Activated naive CD4-positive, alpha-beta T cell (primary cell): ENCODE measurements at regions not wholly inside any gene's neighbourhood (a gene's known extent, or its start where the extent isn't known, plus 50 kb on each side); places are given as distances from the start of the nearest gene placed in this dataset.
"Not testable (repeated sequence)": the region's sequence is repeated elsewhere in the genome, so short reads cannot be mapped to it uniquely, and the experiment has no call there.

ENCODE experiments used
- DNase-seq, 4 experiments: peaks; one replicate each; lab custom pipeline; 2025; lab: John Stamatoyannopoulos, UW

GRCh38 chr16:26985100-26986065 is 81.3 kb upstream of the C16orf82 start:
- DNase-seq, result no peak

GRCh38 chr16:26987597-26988010 is 79.1 kb upstream of the C16orf82 start:
- no peak for DNase-seq

GRCh38 chr16:26988186-26988585 is 78.5 kb upstream of the C16orf82 start:
- DNase-seq, result no peak

- not testable (repeated sequence) for DNase-seq
Observed at GRCh38 chr16:26990384-26991120, 76.2 kb upstream of the C16orf82 start.

- DNase-seq, result no peak
Observed at GRCh38 chr16:26992666-26993349, 73.9 kb upstream of the C16orf82 start.

- no peak for DNase-seq
Observed at GRCh38 chr16:26993511-26993910, 73.2 kb upstream of the C16orf82 start.

- DNase-seq, result no peak
Observed at GRCh38 chr16:26993963-26994362, 72.8 kb upstream of the C16orf82 start.

- DNase-seq, result no peak
Observed at GRCh38 chr16:26995522-26995921, 71.2 kb upstream of the C16orf82 start.

- DNase-seq, result no peak
Observed at GRCh38 chr16:27005386-27005785, 61.3 kb upstream of the C16orf82 start.
